ENCODE measurements at regions not wholly inside any gene's neighbourhood (a gene's known extent, or its start where the extent isn't known, plus 50 kb on each side); places are given as distances from the start of the nearest gene placed in this dataset.

- no peak for DNase-seq
Measured at GRCh38 chr9:78921341-78921740, 624.4 kb downstream of the PSAT1 start.

GRCh38 chr9:78923966-78924659 lies 627.2 kb downstream of the PSAT1 start:
- no peak for DNase-seq

- no peak for DNase-seq
Measured at GRCh38 chr9:78927099-78927940, 630.4 kb downstream of the PSAT1 start.

GRCh38 chr9:78928625-78929405 lies 631.9 kb downstream of the PSAT1 start:
- DNase-seq, result no peak

- no peak for DNase-seq
Measured at GRCh38 chr9:78930281-78930680, 633.4 kb downstream of the PSAT1 start.

GRCh38 chr9:78932849-78933627 lies 636.1 kb downstream of the PSAT1 start:
- DNase-seq, result no peak

GRCh38 chr9:78934880-78935279 lies 636.9 kb upstream of the TLE4 start:
- no peak for DNase-seq

- no peak for DNase-seq
Measured at GRCh38 chr9:78938821-78939220, 632.9 kb upstream of the TLE4 start.

GRCh38 chr9:78939311-78940065 lies 632.3 kb upstream of the TLE4 start:
- no peak for DNase-seq

GRCh38 chr9:78940121-78940855 lies 631.5 kb upstream of the TLE4 start:
- DNase-seq, result no peak

- DNase-seq, result no peak
Measured at GRCh38 chr9:78954286-78954685, 617.5 kb upstream of the TLE4 start.

GRCh38 chr9:78958892-78959291 lies 612.9 kb upstream of the TLE4 start:
- no peak for DNase-seq

- DNase-seq, result no peak
Measured at GRCh38 chr9:78962156-78962555, 609.6 kb upstream of the TLE4 start.

- DNase-seq, result no peak
Measured at GRCh38 chr9:78963911-78964310, 607.9 kb upstream of the TLE4 start.

- DNase-seq, result no peak
Measured at GRCh38 chr9:78967596-78968217, 604.1 kb upstream of the TLE4 start.

- no peak for DNase-seq
Measured at GRCh38 chr9:78970375-78970774, 601.4 kb upstream of the TLE4 start.

GRCh38 chr9:78971540-78971939 lies 600.2 kb upstream of the TLE4 start:
- DNase-seq, result no peak

- no peak for DNase-seq
Measured at GRCh38 chr9:78972303-78972999, 599.3 kb upstream of the TLE4 start.

GRCh38 chr9:78973907-78974306 lies 597.9 kb upstream of the TLE4 start:
- no peak for DNase-seq

- no peak for DNase-seq
Measured at GRCh38 chr9:78982849-78983248, 588.9 kb upstream of the TLE4 start.

Measured in T-helper 1 cell (primary cell).